Liver (tissue), 3 donors: ENCODE measurements at regions not wholly inside any gene's neighbourhood (a gene's known extent, or its start where the extent isn't known, plus 50 kb on each side); places are given as distances from the start of the nearest gene placed in this dataset.

Source experiments
- CTCF ChIP-seq: fragments of 150-350 bp; IDR thresholded peaks from 2 replicates; pipeline ENCODE4 v1.5.1; 2017; ENCODE audit warnings: improper control_type of control experiment, low read depth, low read length; ENCODE audit not compliant: missing input control
- FOXA1 ChIP-seq: IDR thresholded peaks from 2 replicates; pipeline ENCODE4 v1.6.1; 2016; ENCODE audit warnings: antibody characterized with exemption
- JUND ChIP-seq, 2 donors: IDR thresholded peaks; 2 replicates each; pipeline ENCODE4 v1.6.1; 2016; ENCODE audit warnings: antibody characterized with exemption in 2 of 2
- REST ChIP-seq: IDR thresholded peaks from 2 replicates; pipeline ENCODE4 v1.6.1; 2016; ENCODE audit warnings: antibody characterized with exemption, mild to moderate bottlenecking
- donor health status: healthy.
- donor health status: healthy.

GRCh38 chr10:62506371-62506770, 132.2 kb downstream of the ZNF365 start:
- TF ChIP-seq CTCF (no peak), FOXA1 (no peak), JUND (IDR thresholded peaks at IDR 0.05) (no peak), REST (no peak)
